Esophagus squamous epithelium (tissue), 4 donors: ENCODE measurements at regions not wholly inside any gene's neighbourhood (a gene's known extent, or its start where the extent isn't known, plus 50 kb on each side); places are given as distances from the start of the nearest gene placed in this dataset.

Experiments
- POLR2A ChIP-seq, 4 donors: fragments of 450-650 bp; IDR thresholded peaks; one replicate each; pipeline ENCODE4 v1.6.1; 2017; ENCODE audit warnings: antibody characterized with exemption in 4 of 4, mild to moderate bottlenecking in 4 of 4, moderate library complexity in 3 of 4
- TF ChIP-seq, protein P1 (sequence below), 6 experiments: fragments of 450-650 bp in 4 of 6; fragments of 200-600 bp in 2 of 6; sonication (generic) in 2 of 6; IDR thresholded peaks; one replicate each; pipeline ENCODE4 v1.5.1; 2016 to 2019; ENCODE audit warnings: antibody characterized with exemption in 6 of 6, mild to moderate bottlenecking in 4 of 6, moderate library complexity in 4 of 6

- TF ChIP-seq POLR2A (IDR thresholded peaks at IDR 0.05) = no peak
- TF ChIP-seq, protein P1, sequence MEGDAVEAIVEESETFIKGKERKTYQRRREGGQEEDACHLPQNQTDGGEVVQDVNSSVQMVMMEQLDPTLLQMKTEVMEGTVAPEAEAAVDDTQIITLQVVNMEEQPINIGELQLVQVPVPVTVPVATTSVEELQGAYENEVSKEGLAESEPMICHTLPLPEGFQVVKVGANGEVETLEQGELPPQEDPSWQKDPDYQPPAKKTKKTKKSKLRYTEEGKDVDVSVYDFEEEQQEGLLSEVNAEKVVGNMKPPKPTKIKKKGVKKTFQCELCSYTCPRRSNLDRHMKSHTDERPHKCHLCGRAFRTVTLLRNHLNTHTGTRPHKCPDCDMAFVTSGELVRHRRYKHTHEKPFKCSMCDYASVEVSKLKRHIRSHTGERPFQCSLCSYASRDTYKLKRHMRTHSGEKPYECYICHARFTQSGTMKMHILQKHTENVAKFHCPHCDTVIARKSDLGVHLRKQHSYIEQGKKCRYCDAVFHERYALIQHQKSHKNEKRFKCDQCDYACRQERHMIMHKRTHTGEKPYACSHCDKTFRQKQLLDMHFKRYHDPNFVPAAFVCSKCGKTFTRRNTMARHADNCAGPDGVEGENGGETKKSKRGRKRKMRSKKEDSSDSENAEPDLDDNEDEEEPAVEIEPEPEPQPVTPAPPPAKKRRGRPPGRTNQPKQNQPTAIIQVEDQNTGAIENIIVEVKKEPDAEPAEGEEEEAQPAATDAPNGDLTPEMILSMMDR (IDR thresholded peaks at IDR 0.05) = no peak
Measured at GRCh38 chr11:130604606-130605005, 156.2 kb downstream of the ADAMTS15 start.
